ENCODE measurements at regions not wholly inside any gene's neighbourhood (a gene's known extent, or its start where the extent isn't known, plus 50 kb on each side); places are given as distances from the start of the nearest gene placed in this dataset.
A peak's percentile ranks its signal among the peaks of the same experiment; 100 is the strongest.

DNA sequence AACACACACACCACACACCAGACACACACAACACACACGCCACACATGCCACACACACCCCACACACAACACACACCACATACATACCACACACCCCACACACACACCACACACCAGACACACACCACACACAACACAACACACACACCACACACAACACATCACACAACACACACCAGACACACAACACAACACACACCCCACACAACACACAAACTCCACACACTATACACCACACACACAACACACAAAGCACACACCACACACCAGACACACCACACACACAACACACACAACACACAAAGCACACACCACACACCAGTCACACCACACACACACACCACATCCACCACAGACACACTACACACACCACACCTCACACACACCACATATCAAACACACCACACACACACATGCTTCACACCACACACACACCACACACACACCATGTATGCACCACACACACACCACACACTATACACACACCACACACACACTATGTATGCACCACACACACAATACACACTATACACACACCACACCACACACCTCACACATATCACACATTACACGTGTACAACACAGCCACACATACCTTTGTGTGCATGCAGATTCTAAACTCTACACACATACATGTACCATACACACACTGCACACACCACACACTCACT is 72.2 kb downstream of the TMEM18 start:
- Histone ChIP-seq H3K4me1 (no peaks in the 10 kb centered on the region), H3K9me3 (no peaks in the 10 kb centered on the region), H3K4me3 (no peak overlapping the region), H3K36me3 (no peaks in the 10 kb centered on the region), H3K27ac (no peak overlapping the region), H3K27me3 (no peaks in the 10 kb centered on the region)
- intact Hi-C loops (cut with DNase I), result no loop called here
- peak in 1 of 2 donors; percentile 64 for DNase-seq (ENCODE audit: extremely low spot score in 2 of 2)
- TF ChIP-seq POLR2A (IDR thresholded peaks at IDR 0.05), result no peak
- TF ChIP-seq, protein P1, sequence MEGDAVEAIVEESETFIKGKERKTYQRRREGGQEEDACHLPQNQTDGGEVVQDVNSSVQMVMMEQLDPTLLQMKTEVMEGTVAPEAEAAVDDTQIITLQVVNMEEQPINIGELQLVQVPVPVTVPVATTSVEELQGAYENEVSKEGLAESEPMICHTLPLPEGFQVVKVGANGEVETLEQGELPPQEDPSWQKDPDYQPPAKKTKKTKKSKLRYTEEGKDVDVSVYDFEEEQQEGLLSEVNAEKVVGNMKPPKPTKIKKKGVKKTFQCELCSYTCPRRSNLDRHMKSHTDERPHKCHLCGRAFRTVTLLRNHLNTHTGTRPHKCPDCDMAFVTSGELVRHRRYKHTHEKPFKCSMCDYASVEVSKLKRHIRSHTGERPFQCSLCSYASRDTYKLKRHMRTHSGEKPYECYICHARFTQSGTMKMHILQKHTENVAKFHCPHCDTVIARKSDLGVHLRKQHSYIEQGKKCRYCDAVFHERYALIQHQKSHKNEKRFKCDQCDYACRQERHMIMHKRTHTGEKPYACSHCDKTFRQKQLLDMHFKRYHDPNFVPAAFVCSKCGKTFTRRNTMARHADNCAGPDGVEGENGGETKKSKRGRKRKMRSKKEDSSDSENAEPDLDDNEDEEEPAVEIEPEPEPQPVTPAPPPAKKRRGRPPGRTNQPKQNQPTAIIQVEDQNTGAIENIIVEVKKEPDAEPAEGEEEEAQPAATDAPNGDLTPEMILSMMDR (IDR thresholded peaks at IDR 0.05), result no peak
- TF ChIP-seq POLR2AphosphoS5 (IDR thresholded peaks at IDR 0.05; ENCODE audit: insufficient read depth in 1 of 2, low read depth in 1 of 2), result no peak

DNA sequence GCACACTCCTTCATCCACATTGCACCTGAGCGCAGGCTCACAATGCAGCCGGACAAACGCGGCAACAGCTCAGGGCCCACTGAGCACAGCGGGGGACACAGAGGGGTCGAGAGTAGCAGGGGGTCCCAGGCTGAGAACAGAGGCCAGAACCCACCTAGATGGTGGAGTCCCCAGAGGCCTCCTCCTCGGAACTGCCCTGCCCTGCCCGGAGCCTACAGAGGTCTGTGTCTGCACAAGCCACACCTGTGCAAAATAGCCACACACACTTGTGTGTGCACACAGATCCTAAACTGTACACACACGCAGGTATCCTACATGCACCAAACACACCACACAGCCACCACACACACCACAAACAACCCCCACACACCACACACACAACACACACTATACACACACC is 72.8 kb downstream of the TMEM18 start:
- H3K27ac ChIP-seq, result no peak overlapping the region
- no peaks in the 10 kb centered on the region for H3K4me1 ChIP-seq
- peak in 1 of 2 donors; percentile 46 for DNase-seq (ENCODE audit: extremely low spot score in 2 of 2)
- H3K4me3 ChIP-seq, result no peak overlapping the region
- no peaks in the 10 kb centered on the region for H3K36me3 ChIP-seq
- no peaks in the 10 kb centered on the region for H3K9me3 ChIP-seq
- H3K27me3 ChIP-seq, result no peaks in the 10 kb centered on the region
- intact Hi-C loops (cut with DNase I), result no loop called here
- TF ChIP-seq POLR2AphosphoS5 (IDR thresholded peaks at IDR 0.05; ENCODE audit: insufficient read depth in 1 of 2, low read depth in 1 of 2) (no peak), POLR2A (IDR thresholded peaks at IDR 0.05) (no peak)

DNA sequence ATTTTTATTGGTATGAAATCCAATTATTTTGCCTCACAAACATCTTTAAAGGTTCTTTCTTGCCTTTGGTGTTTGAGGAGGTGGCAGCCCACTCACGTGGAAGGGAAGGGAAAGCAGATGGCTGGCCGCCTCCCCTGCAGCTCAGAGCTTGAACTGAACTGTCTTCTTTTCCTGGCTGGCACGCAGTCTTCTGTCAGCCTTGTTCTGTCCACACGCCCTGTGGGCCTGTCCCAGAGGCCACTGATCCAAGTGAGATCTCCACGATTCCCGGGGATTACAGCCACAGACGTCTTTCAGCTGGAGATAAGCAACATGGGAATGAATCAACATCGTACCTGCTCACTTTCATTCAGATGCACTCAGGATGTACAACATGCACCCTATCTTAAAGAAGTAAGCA is 73.3 kb downstream of the TMEM18 start:
- no peaks in the 10 kb centered on the region for H3K9me3 ChIP-seq
- TF ChIP-seq POLR2A (IDR thresholded peaks at IDR 0.05), result no peak
- no peaks in the 10 kb centered on the region for H3K36me3 ChIP-seq
- peak in 1 of 2 donors; percentile 37 for DNase-seq (ENCODE audit: extremely low spot score in 2 of 2)
- no peaks in the 10 kb centered on the region for H3K27me3 ChIP-seq
- intact Hi-C loops (cut with DNase I), result no loop called here
- H3K4me1 ChIP-seq, result no peaks in the 10 kb centered on the region
- no peak overlapping the region for H3K4me3 ChIP-seq
- H3K27ac ChIP-seq, result no peak overlapping the region

DNA sequence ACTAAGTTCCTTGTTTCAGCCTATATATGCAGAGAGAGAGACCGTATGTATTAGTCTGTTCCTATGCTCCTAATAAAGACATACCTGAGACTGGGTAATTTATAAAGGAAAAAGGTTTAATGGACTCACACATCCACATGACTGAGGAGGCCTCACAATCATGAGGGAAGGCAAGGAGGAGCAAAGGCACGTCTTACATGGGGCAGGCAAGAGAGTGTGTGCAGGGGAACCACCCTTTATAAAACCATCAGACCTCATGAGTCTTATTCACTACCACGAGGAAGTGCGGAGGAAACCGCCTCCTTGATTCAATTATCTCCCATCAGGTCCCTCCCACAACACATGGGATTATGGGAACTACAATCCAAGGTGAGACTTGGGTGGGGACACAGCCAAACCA is 73.8 kb downstream of the TMEM18 start:
- TF ChIP-seq, protein P1 (IDR thresholded peaks at IDR 0.05), result no peak
- TF ChIP-seq POLR2A (IDR thresholded peaks at IDR 0.05), result no peak
- TF ChIP-seq POLR2AphosphoS5 (IDR thresholded peaks at IDR 0.05; ENCODE audit: insufficient read depth in 1 of 2, low read depth in 1 of 2), result no peak
- intact Hi-C loops (cut with DNase I), result no loop called here
- Histone ChIP-seq H3K4me1 (no peaks in the 10 kb centered on the region), H3K9me3 (no peaks in the 10 kb centered on the region), H3K4me3 (no peak overlapping the region), H3K27me3 (no peaks in the 10 kb centered on the region), H3K36me3 (no peaks in the 10 kb centered on the region), H3K27ac (no peak overlapping the region)
- no peak for DNase-seq (ENCODE audit: extremely low spot score in 2 of 2)

DNA sequence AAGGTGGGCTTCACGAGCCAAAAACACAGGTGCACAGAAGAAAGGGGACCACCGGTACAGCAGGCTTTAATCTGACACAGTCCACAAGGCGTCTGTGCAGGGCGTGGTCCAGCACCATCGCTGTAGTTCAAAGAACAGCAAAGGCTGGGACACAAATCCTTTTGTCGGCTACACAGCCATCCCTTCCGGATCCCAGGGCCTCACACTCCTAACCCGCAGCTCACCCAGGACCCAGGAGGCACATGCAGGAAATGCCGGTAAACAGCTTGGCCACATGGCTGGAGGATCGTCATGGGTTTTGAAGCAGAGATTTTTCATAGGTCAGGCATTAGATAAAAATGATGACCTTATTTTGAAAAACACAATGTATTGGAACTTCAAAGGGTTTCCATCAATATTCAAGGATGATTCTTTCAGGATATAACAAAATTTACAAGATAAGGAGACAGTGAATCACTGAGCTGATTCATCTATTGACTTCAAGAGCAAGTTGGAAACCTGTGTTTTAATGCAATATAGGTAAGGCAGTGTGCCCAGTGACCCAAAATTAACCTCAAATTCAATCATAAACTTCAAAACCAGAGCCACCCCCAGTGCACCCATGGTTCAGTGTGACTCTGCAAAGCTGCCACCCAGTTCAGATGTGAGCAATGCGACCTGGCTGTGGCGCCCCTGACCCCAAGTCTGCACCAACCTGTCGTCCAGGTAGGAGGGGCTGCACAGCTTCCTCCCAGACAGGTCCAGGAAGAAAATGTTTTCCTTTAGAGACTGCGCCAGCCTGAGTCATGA is 74.4 kb downstream of the TMEM18 start:
- intact Hi-C loops (cut with DNase I), result no loop called here
- Histone ChIP-seq H3K4me3 (no peak overlapping the region), H3K36me3 (no peaks in the 10 kb centered on the region), H3K9me3 (no peaks in the 10 kb centered on the region), H3K4me1 (no peaks in the 10 kb centered on the region), H3K27me3 (no peaks in the 10 kb centered on the region), H3K27ac (no peak overlapping the region)
- TF ChIP-seq, protein P1 (IDR thresholded peaks at IDR 0.05), result no peak
- TF ChIP-seq POLR2A (IDR thresholded peaks at IDR 0.05) (no peak), POLR2AphosphoS5 (IDR thresholded peaks at IDR 0.05; ENCODE audit: insufficient read depth in 1 of 2, low read depth in 1 of 2) (no peak)
- DNase-seq (ENCODE audit: extremely low spot score in 2 of 2), result peak in 1 of 2 donors; percentile 46

Data from vagina (tissue), 2 donors.